HepG2 (cell line): ENCODE measurements at regions not wholly inside any gene's neighbourhood (a gene's known extent, or its start where the extent isn't known, plus 50 kb on each side); places are given as distances from the start of the nearest gene placed in this dataset.

Source experiments
- ATAC-seq: fragments of 200-7000 bp; cut with Tn5 transposase; 3 replicates; pipeline ENCODE4 v1.9.1; 2020; ENCODE audit warnings: mild to moderate bottlenecking, moderate library complexity
- BruUV-seq: library from RNA; stranded (reverse); fragments of 400-500 nt; replicated peaks from 2 replicates; lab custom pipeline; 2021; lab: Mats Ljungman, UMichigan
- CTCF ChIA-PET: fragments of 300-600 bp; formaldehyde crosslinking; extraction: SDS; loops from one replicate; lab custom pipeline; 2021; ENCODE audit warnings: low total read pairs, inconsistent platforms, low intra/inter-chr PET ratio; lab: Yijun Ruan, JAX
- POLR2A ChIA-PET: fragments of 350-600 bp; sonication (Branson Sonifier 250); formaldehyde crosslinking; loops from one replicate; lab custom pipeline; 2020; ENCODE audit warnings: antibody characterized with exemption, inconsistent platforms; lab: Yijun Ruan, JAX
- DNase-seq: peaks from one replicate; pipeline ENCODE4 v3.0.0-alpha.2; 2015; ENCODE audit warnings: low spot score
- FAIRE-seq: peaks from 3 replicates; lab custom pipeline; 2011; peaks lifted over from hg19 to GRCh38; lab: Jason Lieb, UNC
- H2AFZ ChIP-seq: one replicate; pipeline ENCODE4 v1.6.1; 2011; ENCODE audit warnings: low read length, inconsistent platforms
- H3K27ac ChIP-seq: fragments of 300-600 bp; 3 replicates; pipeline ENCODE4 v1.8.0; 2011; ENCODE audit warnings: mixed run types, mild to moderate bottlenecking, mixed read lengths, low read length, inconsistent platforms; ENCODE audit not compliant: insufficient read depth; ENCODE audit errors: extremely low read length
- H3K27me3 ChIP-seq, 2 experiments: fragments of 200-600 bp in 1 of 2; 2 replicates in 1 of 2; 3 replicates in 1 of 2; pipeline versions ENCODE4 v1.6.0 to v1.8.0; 2011; ENCODE audit warnings: low read length in 2 of 2, mild to moderate bottlenecking in 2 of 2, moderate library complexity in 2 of 2, inconsistent platforms in 1 of 2; ENCODE audit not compliant: insufficient read depth in 2 of 2, control insufficient read depth in 1 of 2
- H3K36me3 ChIP-seq, 2 experiments: fragments of 200-600 bp in 1 of 2; replicated peaks in 1 of 2; 2 replicates in 1 of 2; 3 replicates in 1 of 2; pipeline versions ENCODE4 v1.5.1 to v1.8.0; 2011; ENCODE audit warnings: low read length in 2 of 2, inconsistent platforms in 1 of 2; ENCODE audit not compliant: insufficient read depth in 2 of 2, control insufficient read depth in 1 of 2
- H3K4me1 ChIP-seq: 2 replicates; pipeline ENCODE4 v1.5.1; 2012; ENCODE audit warnings: low read length, inconsistent platforms; ENCODE audit not compliant: insufficient read depth
- H3K4me2 ChIP-seq: 2 replicates; pipeline ENCODE4 v1.6.0; 2011; ENCODE audit warnings: low read depth, low read length, inconsistent platforms
- H3K4me3 ChIP-seq, 3 experiments: fragments of 200-600 bp in 1 of 3; sonication (generic), shearing (Covaris generic) in 1 of 3; replicated peaks in 1 of 3; 2 replicates each; pipeline ENCODE4 v1.5.1; 2011 to 2016; ENCODE audit warnings: low read length in 3 of 3, inconsistent platforms in 2 of 3, low read depth in 2 of 3, mild to moderate bottlenecking in 2 of 3, control low read depth in 1 of 3, mixed read lengths in 1 of 3; ENCODE audit not compliant: insufficient read depth in 1 of 3
- H3K79me2 ChIP-seq: one replicate; pipeline ENCODE4 v1.6.1; 2011; ENCODE audit warnings: low read length, inconsistent platforms; ENCODE audit not compliant: insufficient read depth
- H3K9ac ChIP-seq: 2 replicates; pipeline ENCODE4 v1.6.0; 2011; ENCODE audit warnings: mild to moderate bottlenecking, low read depth, low read length, inconsistent platforms; ENCODE audit not compliant: insufficient read depth
- H3K9me3 ChIP-seq: 2 replicates; pipeline ENCODE4 v1.5.1; 2012; ENCODE audit warnings: mild to moderate bottlenecking, low read length
- H4K20me1 ChIP-seq: 2 replicates; pipeline ENCODE4 v1.6.0; 2011; ENCODE audit warnings: inconsistent platforms, mild to moderate bottlenecking, low read length, moderate library complexity; ENCODE audit not compliant: insufficient read depth
- HNRNPK ChIP-seq: fragments of 200-400 bp; formaldehyde crosslinking; IDR thresholded peaks from 2 replicates; pipeline ENCODE4 v1.6.1; 2018; ENCODE audit warnings: low read length, low read depth, moderate library complexity, mild to moderate bottlenecking; ENCODE audit not compliant: poor library complexity, severe bottlenecking
- NFRKB ChIP-seq: fragments of 450-650 bp; IDR thresholded peaks from 2 replicates; pipeline ENCODE4 v1.6.1; 2017
- PAWR ChIP-seq: sonication (generic); formaldehyde crosslinking; IDR thresholded peaks from 2 replicates; pipeline ENCODE4 v1.4.0; 2020; ENCODE audit warnings: missing genetic modification reagents, mild to moderate bottlenecking, borderline replicate concordance
- REL ChIP-seq: sonication (generic); formaldehyde crosslinking; conservative IDR thresholded peaks from 2 replicates; pipeline ENCODE4 v1.8.0; 2022; ENCODE audit warnings: mild to moderate bottlenecking, missing genetic modification reagents, moderate library complexity
- SP4 ChIP-seq: sonication (generic); formaldehyde crosslinking; IDR thresholded peaks from 2 replicates; pipeline ENCODE4 v1.8.1; 2023; ENCODE audit warnings: mild to moderate bottlenecking, missing genetic modification reagents
- SP5 ChIP-seq: IDR thresholded peaks from 2 replicates; pipeline ENCODE4 v1.6.1; 2016; ENCODE audit warnings: low read depth, borderline replicate concordance
- ZNF564 ChIP-seq: sonication (generic); formaldehyde crosslinking; IDR thresholded peaks from 2 replicates; pipeline ENCODE4 v1.8.1; 2023; ENCODE audit warnings: mild to moderate bottlenecking, missing genetic modification reagents
- ZNF569 ChIP-seq: sonication (generic); formaldehyde crosslinking; IDR thresholded peaks from 2 replicates; pipeline ENCODE4 v1.5.0; 2020; ENCODE audit warnings: mild to moderate bottlenecking, missing genetic modification reagents, moderate library complexity, borderline replicate concordance
- WGBS: methylation state at CpG from one replicate; pipeline ENCODE4 v1.1.6; 2017; ENCODE audit warnings: low lambda C conversion rate; 5-methylcytosine and 5-hydroxymethylcytosine counted together
- in situ Hi-C: cut with HindIII; loops from 2 replicates; pipeline ENCODE4 v1.10.0; 2017; ENCODE audit warnings: low pct_unique_long_range_greater_than_20kb; ENCODE audit not compliant: extremely low pct_ligation_motif_present
- intact Hi-C: fragments of 100-400 bp; cut with micrococcal nuclease; formaldehyde crosslinking; loops from one replicate; pipeline ENCODE4 v1.10.0; 2022; ENCODE audit not compliant: unreplicated experiment
- TF ChIP-seq, protein P1 (sequence below): sonication (generic); formaldehyde crosslinking; IDR thresholded peaks from 2 replicates; pipeline ENCODE4 v1.4.0; 2020; ENCODE audit warnings: mild to moderate bottlenecking, missing genetic modification reagents
- TF ChIP-seq, protein P2 (sequence below): sonication (generic); formaldehyde crosslinking; IDR thresholded peaks from 2 replicates; pipeline ENCODE4 v1.8.1; 2023; ENCODE audit warnings: mild to moderate bottlenecking, missing genetic modification reagents
- TF ChIP-seq, protein P3 (sequence below): sonication (generic); formaldehyde crosslinking; IDR thresholded peaks from 2 replicates; pipeline ENCODE4 v1.5.0; 2020; ENCODE audit warnings: mild to moderate bottlenecking, missing genetic modification reagents
- TF ChIP-seq, protein P4 (sequence below): sonication (generic); formaldehyde crosslinking; IDR thresholded peaks from 2 replicates; pipeline ENCODE4 v1.5.0; 2020; ENCODE audit warnings: missing genetic modification reagents, mild to moderate bottlenecking, borderline replicate concordance

DNA sequence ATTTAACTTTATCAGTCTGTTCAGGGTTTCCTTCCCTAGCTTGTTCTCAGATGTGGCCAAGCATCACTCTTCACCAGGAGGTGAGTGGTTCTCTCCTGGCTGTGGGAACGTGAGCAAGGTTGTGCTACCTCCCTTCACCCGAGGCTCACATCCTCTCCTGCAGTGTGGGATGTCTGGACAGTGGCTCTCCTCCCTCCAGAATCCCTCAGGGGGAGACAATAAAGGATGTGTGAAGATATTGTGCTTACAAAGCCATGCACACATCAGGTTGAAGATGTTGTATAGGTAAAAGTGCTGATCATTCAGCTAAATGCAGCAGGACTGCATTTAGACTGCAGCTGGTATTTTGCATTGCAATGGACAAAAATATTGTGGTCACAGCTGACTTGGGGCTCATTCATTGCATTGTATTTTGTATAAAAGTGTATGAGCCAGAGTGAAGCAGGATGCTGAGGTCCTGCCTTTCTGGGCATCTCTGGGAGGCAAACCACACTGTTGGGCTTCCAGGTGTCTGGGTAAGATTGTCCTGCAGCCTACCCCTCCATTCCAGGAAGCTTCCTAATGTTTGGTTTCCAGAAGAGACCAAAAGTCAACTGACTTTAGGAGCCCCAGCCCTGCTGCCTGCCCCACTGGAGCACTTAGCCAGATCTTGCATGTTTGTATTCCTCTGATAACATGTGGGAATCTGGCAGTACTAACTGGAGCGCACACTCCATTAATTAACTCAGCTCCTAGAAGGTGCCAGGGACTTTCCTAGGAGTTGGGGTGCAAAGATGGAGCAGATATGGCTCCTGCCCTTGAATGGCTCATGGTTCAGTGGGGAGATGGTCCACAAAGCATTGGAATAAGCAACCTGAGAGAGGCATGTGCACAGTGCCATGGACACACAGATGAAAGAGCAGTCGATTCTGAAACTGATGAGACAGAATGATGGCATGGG, 292.5 kb upstream of the ZNF32 start:
- WGBS: 14% methylated on average over 4 of the region's 4 CpGs
- no peak overlapping the region for H3K27ac ChIP-seq
- H3K4me1 ChIP-seq: no peaks in the 10 kb centered on the region
- H3K4me3 ChIP-seq: no peak overlapping the region
- no peaks in the 10 kb centered on the region for H3K36me3 ChIP-seq
- H3K4me2 ChIP-seq: no peak overlapping the region
- ChIA-PET CTCF (no interaction called here), POLR2A (no interaction called here)
- DNase-seq (no peak), FAIRE-seq (no peak), ATAC-seq (no peak)
- H3K9me3 ChIP-seq: no peaks in the 10 kb centered on the region
- no peaks in the 10 kb centered on the region for H4K20me1 ChIP-seq
- H3K79me2 ChIP-seq: no peaks in the 10 kb centered on the region
- TF ChIP-seq SP4: no peak
- TF ChIP-seq, protein P1, sequence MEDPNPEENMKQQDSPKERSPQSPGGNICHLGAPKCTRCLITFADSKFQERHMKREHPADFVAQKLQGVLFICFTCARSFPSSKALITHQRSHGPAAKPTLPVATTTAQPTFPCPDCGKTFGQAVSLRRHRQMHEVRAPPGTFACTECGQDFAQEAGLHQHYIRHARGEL: no peak
- TF ChIP-seq PAWR: no peak
- TF ChIP-seq ZNF569 (CRISPR knock-in tag): no peak
- TF ChIP-seq ZNF564 (CRISPR knock-in tag): no peak
- TF ChIP-seq, protein P2, sequence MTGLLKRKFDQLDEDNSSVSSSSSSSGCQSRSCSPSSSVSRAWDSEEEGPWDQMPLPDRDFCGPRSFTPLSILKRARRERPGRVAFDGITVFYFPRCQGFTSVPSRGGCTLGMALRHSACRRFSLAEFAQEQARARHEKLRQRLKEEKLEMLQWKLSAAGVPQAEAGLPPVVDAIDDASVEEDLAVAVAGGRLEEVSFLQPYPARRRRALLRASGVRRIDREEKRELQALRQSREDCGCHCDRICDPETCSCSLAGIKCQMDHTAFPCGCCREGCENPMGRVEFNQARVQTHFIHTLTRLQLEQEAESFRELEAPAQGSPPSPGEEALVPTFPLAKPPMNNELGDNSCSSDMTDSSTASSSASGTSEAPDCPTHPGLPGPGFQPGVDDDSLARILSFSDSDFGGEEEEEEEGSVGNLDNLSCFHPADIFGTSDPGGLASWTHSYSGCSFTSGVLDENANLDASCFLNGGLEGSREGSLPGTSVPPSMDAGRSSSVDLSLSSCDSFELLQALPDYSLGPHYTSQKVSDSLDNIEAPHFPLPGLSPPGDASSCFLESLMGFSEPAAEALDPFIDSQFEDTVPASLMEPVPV (CRISPR knock-in tag): no peak
- TF ChIP-seq REL (CRISPR knock-in tag): no peak
- TF ChIP-seq, protein P3, sequence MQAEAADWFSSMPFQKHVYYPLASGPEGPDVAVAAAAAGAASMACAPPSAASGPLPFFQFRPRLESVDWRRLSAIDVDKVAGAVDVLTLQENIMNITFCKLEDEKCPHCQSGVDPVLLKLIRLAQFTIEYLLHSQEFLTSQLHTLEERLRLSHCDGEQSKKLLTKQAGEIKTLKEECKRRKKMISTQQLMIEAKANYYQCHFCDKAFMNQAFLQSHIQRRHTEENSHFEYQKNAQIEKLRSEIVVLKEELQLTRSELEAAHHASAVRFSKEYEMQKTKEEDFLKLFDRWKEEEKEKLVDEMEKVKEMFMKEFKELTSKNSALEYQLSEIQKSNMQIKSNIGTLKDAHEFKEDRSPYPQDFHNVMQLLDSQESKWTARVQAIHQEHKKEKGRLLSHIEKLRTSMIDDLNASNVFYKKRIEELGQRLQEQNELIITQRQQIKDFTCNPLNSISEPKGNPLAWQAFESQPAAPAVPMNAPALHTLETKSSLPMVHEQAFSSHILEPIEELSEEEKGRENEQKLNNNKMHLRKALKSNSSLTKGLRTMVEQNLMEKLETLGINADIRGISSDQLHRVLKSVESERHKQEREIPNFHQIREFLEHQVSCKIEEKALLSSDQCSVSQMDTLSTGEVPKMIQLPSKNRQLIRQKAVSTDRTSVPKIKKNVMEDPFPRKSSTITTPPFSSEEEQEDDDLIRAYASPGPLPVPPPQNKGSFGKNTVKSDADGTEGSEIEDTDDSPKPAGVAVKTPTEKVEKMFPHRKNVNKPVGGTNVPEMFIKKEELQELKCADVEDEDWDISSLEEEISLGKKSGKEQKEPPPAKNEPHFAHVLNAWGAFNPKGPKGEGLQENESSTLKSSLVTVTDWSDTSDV (CRISPR knock-in tag): no peak
- TF ChIP-seq SP5 (CRISPR knock-in tag): no peak
- TF ChIP-seq, protein P4, sequence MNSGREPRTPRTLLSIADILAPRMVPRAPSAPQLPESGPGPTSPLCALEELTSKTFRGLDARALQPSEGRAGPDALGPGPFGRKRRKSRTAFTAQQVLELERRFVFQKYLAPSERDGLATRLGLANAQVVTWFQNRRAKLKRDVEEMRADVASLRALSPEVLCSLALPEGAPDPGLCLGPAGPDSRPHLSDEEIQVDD: no peak
- TF ChIP-seq HNRNPK: no peak
- no peak for TF ChIP-seq NFRKB
- in situ Hi-C loops: no loop called here
- H3K27me3 ChIP-seq: no peaks in the 10 kb centered on the region; a peak in 1 of 5 replicates
- H2AFZ ChIP-seq: no peak overlapping the region
- no TSS peak for BruUV-seq
- no peak overlapping the region for H3K9ac ChIP-seq
- intact Hi-C loops: no loop called here
